ENCODE measurements at regions not wholly inside any gene's neighbourhood (a gene's known extent, or its start where the extent isn't known, plus 50 kb on each side); places are given as distances from the start of the nearest gene placed in this dataset.
A peak's percentile ranks its signal among the peaks of the same experiment; 100 is the strongest.

DNA sequence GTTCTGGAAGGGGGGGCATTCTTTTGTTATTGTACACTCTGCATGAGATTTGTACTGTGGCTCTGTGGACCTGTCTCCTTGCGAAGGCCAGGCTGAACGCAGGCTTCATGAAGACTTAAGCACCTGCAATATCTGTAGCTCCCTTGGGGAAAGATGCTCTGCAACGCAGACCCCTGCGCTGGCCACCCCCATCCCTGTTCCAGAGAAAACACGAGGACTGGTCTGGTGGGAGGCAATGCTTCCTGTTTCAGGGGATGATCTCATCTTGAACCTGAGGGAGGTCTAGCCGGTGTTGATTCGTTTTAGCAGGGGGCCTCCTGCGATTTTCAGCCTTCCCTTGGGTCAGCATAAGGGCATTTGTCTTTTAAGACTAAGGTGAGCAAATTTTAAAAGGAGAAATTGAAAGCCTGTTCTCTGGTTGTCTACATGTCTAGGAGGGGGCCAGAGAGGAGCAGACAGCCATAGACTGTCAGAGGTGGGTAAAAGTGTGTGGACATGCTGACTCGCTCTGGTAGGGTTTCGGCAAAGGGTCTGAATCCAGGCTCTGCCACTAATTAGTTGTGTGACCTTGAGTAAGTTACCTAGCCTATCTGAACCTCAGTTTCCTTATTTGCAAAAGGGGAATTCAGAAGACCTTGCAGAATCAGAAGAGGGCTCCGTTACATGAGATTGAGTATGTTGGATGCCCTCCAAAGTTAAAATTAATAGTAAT, 80.9 kb upstream of the RASGRF1 start:
- intact Hi-C loops (cut with DNase I): loop anchor here in 1 of 10 donors (10.0 kb wide), 1 partner anchor 257 kb away; no protein-coding TSS in a partner anchor
- Histone ChIP-seq H3K4me1 (peaks cover 4 to 34% (median 23%) of the 10 kb centered on the region in 9 donors), H3K9me3 (no peaks in the 10 kb centered on the region), H3K36me3 (no peaks in the 10 kb centered on the region), H3K27ac (no peak overlapping the region), H3K4me3 (no peak overlapping the region), H3K27me3 (peaks cover 0 to 29% (median 0%) of the 10 kb centered on the region in 7 donors)
- 49 to 51% methylated on average over 11 of the region's 11 CpGs for WGBS, 2 donors
- TF ChIP-seq, protein P1, sequence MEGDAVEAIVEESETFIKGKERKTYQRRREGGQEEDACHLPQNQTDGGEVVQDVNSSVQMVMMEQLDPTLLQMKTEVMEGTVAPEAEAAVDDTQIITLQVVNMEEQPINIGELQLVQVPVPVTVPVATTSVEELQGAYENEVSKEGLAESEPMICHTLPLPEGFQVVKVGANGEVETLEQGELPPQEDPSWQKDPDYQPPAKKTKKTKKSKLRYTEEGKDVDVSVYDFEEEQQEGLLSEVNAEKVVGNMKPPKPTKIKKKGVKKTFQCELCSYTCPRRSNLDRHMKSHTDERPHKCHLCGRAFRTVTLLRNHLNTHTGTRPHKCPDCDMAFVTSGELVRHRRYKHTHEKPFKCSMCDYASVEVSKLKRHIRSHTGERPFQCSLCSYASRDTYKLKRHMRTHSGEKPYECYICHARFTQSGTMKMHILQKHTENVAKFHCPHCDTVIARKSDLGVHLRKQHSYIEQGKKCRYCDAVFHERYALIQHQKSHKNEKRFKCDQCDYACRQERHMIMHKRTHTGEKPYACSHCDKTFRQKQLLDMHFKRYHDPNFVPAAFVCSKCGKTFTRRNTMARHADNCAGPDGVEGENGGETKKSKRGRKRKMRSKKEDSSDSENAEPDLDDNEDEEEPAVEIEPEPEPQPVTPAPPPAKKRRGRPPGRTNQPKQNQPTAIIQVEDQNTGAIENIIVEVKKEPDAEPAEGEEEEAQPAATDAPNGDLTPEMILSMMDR (IDR thresholded peaks at IDR 0.05): no peak
- no peak for ATAC-seq
- DNase-seq: no peak

- H3K36me3 ChIP-seq: no peaks in the 10 kb centered on the region
- peaks cover 4 to 34% (median 23%) of the 10 kb centered on the region in 9 donors for H3K4me1 ChIP-seq
- ATAC-seq (peak in 7 of 8 donors; percentile 69 to 87 (median 82)), DNase-seq (peak; percentile 21 to 35)
- H3K27ac ChIP-seq: peak overlapping the region in 6 of 10 donors; percentile 17 to 57 (median 45)
- no peak overlapping the region for H3K4me3 ChIP-seq
- WGBS, 2 donors: 11 to 20% methylated on average over 6 of the region's 6 CpGs
- TF ChIP-seq, protein P1 (IDR thresholded peaks at IDR 0.05): no peak
- no peaks in the 10 kb centered on the region for H3K9me3 ChIP-seq
- intact Hi-C loops (cut with DNase I): loop anchor here in 1 of 10 donors (10.0 kb wide), 1 partner anchor 255 kb away; no protein-coding TSS in a partner anchor
- H3K27me3 ChIP-seq: peaks cover 0 to 26% (median 0%) of the 10 kb centered on the region in 7 donors
Measured at GRCh38 chr15:79170256-79170664, 79.7 kb upstream of the RASGRF1 start.

GRCh38 chr15:79169526-79170133, 79.0 kb upstream of the RASGRF1 start:
- no peak overlapping the region for H3K4me3 ChIP-seq
- no peak for DNase-seq
- intact Hi-C loops (cut with DNase I): loop anchor here in 1 of 10 donors (10.0 kb wide), 1 partner anchor 255 kb away; no protein-coding TSS in a partner anchor
- WGBS, 2 donors: 35 to 50% methylated on average over 4 of the region's 4 CpGs
- H3K27me3 ChIP-seq: peaks cover 0 to 23% (median 0%) of the 10 kb centered on the region in 7 donors
- TF ChIP-seq, protein P1 (IDR thresholded peaks at IDR 0.05): no peak
- peaks cover 4 to 34% (median 23%) of the 10 kb centered on the region in 9 donors for H3K4me1 ChIP-seq
- ATAC-seq: peak in 5 of 8 donors; percentile 8 to 41 (median 37)
- H3K9me3 ChIP-seq: no peaks in the 10 kb centered on the region
- H3K36me3 ChIP-seq: no peaks in the 10 kb centered on the region
- peak overlapping the region in 7 of 10 donors; percentile 14 to 57 (median 43) for H3K27ac ChIP-seq

DNA sequence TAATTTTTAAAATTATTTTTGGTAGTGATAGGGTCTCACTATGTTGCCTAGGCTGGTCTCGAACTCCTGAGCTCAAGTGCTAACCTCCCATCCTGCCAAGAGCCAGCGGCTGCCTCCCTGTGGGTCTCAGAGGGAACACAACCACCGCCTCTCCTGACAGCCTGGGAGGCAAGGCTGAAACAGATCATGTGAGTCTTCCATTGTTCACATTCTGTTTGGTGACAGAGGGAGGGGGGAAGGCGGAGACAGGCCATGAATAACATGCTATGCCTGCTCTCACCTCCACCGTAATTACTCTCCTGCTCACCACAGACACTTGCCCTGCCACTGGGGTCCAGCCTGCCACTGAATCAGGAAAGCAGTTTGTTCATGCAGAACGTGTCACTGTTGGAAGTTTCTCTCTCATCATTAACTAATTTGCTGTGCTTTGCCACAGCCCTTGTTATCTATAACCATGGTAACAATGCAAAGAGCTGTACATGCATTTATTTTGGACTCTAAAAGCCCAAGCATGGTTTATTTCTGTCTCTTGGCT, 78.4 kb upstream of the RASGRF1 start:
- Histone ChIP-seq H3K9me3 (no peaks in the 10 kb centered on the region), H3K4me1 (peaks cover 4 to 34% (median 23%) of the 10 kb centered on the region in 9 donors), H3K27me3 (peaks cover 0 to 22% (median 0%) of the 10 kb centered on the region in 7 donors), H3K4me3 (no peak overlapping the region), H3K36me3 (no peaks in the 10 kb centered on the region), H3K27ac (peak overlapping the region in 5 of 10 donors; percentile 27 to 57 (median 43))
- DNase-seq (peak; percentile 22 to 42), ATAC-seq (peak; percentile 48 to 89 (median 68))
- WGBS, 2 donors: 15% methylated on average over 6 of the region's 6 CpGs
- intact Hi-C loops (cut with DNase I): no loop called here
- TF ChIP-seq, protein P1 (IDR thresholded peaks at IDR 0.05): peak in 5 of 9 donors; percentile 16 to 44 (median 30)

Data from heart right ventricle (tissue), 16 donors.